ENCODE measurements at regions not wholly inside any gene's neighbourhood (a gene's known extent, or its start where the extent isn't known, plus 50 kb on each side); places are given as distances from the start of the nearest gene placed in this dataset.

DNA sequence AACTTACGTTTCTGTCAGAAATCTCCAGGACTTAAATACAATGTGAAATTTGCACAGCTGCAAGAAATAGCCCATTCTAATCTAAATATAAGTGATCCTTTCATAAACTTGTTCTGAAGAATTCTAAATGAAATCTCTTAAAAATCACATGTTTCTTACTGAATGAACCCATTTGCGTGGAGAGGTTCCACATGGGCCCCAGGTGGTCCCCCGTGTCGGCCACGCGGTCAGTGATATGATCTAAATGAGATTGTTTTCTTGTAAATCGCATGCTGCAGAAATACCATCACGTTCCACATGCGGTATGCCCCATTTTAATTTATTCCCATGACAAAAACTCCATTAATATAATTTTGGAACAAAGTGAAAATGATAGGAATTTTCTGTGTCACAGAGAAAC, 818.9 kb upstream of the SLC35B3 start:
- H3K36me3 ChIP-seq (ENCODE audit: insufficient read depth, low read length) = no peaks in the 10 kb centered on the region
- TF ChIP-seq, protein P1, sequence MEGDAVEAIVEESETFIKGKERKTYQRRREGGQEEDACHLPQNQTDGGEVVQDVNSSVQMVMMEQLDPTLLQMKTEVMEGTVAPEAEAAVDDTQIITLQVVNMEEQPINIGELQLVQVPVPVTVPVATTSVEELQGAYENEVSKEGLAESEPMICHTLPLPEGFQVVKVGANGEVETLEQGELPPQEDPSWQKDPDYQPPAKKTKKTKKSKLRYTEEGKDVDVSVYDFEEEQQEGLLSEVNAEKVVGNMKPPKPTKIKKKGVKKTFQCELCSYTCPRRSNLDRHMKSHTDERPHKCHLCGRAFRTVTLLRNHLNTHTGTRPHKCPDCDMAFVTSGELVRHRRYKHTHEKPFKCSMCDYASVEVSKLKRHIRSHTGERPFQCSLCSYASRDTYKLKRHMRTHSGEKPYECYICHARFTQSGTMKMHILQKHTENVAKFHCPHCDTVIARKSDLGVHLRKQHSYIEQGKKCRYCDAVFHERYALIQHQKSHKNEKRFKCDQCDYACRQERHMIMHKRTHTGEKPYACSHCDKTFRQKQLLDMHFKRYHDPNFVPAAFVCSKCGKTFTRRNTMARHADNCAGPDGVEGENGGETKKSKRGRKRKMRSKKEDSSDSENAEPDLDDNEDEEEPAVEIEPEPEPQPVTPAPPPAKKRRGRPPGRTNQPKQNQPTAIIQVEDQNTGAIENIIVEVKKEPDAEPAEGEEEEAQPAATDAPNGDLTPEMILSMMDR (IDR thresholded peaks at IDR 0.05; ENCODE audit: insufficient read depth, low read depth, low read length) = no peak
- H3K79me2 ChIP-seq (ENCODE audit: insufficient read depth, low read length) = no peaks in the 10 kb centered on the region
- Mint-ChIP-seq H3K27me3 (ENCODE audit: low read depth, unreplicated experiment) (no peaks in the 10 kb centered on the region), H3K27ac (ENCODE audit: unreplicated experiment) (no peak overlapping the region), H3K36me3 (ENCODE audit: low read depth, unreplicated experiment) (no peaks in the 10 kb centered on the region), H3K4me1 (ENCODE audit: low read depth, unreplicated experiment) (no peaks in the 10 kb centered on the region), H3K4me3 (ENCODE audit: unreplicated experiment) (no peak overlapping the region), H3K9me3 (ENCODE audit: unreplicated experiment) (no peaks in the 10 kb centered on the region)
- H4K20me1 ChIP-seq (ENCODE audit: insufficient read depth, low read length) = no peaks in the 10 kb centered on the region
- no peak overlapping the region for H3K9ac ChIP-seq (ENCODE audit: low read length)
- no peak for FAIRE-seq
- H3K27me3 ChIP-seq (ENCODE audit: insufficient read depth, low read length) = no peaks in the 10 kb centered on the region
- no peaks in the 10 kb centered on the region for H3K9me3 ChIP-seq (ENCODE audit: insufficient read depth, low read depth, low read length)
- no peak overlapping the region for H3K4me3 ChIP-seq (ENCODE audit: insufficient read depth, low read depth, low read length)
- H2AFZ ChIP-seq (ENCODE audit: low read depth, low read length) = no peak overlapping the region
- H3K4me1 ChIP-seq (ENCODE audit: insufficient read depth, low read length) = no peaks in the 10 kb centered on the region
- DNase-seq (ENCODE audit: low read depth) = no peak
- H3K4me2 ChIP-seq (ENCODE audit: low read length) = no peak overlapping the region
- H3K27ac ChIP-seq (ENCODE audit: low read depth, low read length) = no peak overlapping the region

DNA sequence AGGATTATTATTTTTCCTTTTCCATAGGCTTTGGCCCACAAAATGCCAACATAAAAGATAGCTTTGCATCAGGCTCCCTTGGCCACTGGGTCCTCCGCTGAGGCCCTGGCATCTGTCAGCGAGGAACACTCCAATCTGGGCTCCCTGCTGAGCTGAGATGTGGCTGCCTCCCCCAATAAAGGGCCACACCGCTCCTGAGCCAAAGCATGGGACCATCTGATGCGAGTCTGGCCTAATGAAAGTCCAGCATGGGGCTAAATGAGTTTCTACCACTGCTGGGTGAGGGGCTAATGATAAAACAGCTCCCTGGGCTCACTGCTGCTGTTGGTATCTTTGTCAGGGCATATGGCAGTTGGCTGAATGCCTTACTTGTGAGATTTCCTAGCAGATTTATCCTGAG, 817.5 kb upstream of the SLC35B3 start:
- TF ChIP-seq EZH2 (IDR thresholded peaks at IDR 0.05; ENCODE audit: insufficient read depth, low read length) = no peak
- TF ChIP-seq, protein P1 (IDR thresholded peaks at IDR 0.05; ENCODE audit: insufficient read depth, low read depth, low read length) = no peak
- no peaks in the 10 kb centered on the region for H3K27me3 ChIP-seq (ENCODE audit: insufficient read depth, low read length)
- no peak for DNase-seq (ENCODE audit: low read depth)
- no peaks in the 10 kb centered on the region for H3K4me1 ChIP-seq (ENCODE audit: insufficient read depth, low read length)
- H3K27ac ChIP-seq (ENCODE audit: low read depth, low read length) = no peak overlapping the region
- H3K9me3 ChIP-seq (ENCODE audit: insufficient read depth, low read depth, low read length) = no peaks in the 10 kb centered on the region
- Mint-ChIP-seq H3K9me3 (ENCODE audit: unreplicated experiment) (no peaks in the 10 kb centered on the region), H3K27ac (ENCODE audit: unreplicated experiment) (no peak overlapping the region), H3K4me1 (ENCODE audit: low read depth, unreplicated experiment) (no peaks in the 10 kb centered on the region), H3K36me3 (ENCODE audit: low read depth, unreplicated experiment) (no peaks in the 10 kb centered on the region), H3K27me3 (ENCODE audit: low read depth, unreplicated experiment) (no peaks in the 10 kb centered on the region), H3K4me3 (ENCODE audit: unreplicated experiment) (no peak overlapping the region)
- H3K4me2 ChIP-seq (ENCODE audit: low read length) = no peak overlapping the region
- H2AFZ ChIP-seq (ENCODE audit: low read depth, low read length) = no peak overlapping the region
- FAIRE-seq = no peak
- H3K4me3 ChIP-seq (ENCODE audit: insufficient read depth, low read depth, low read length) = no peak overlapping the region
- no peak overlapping the region for H3K9ac ChIP-seq (ENCODE audit: low read length)
- no peaks in the 10 kb centered on the region for H3K36me3 ChIP-seq (ENCODE audit: insufficient read depth, low read length)
- H3K79me2 ChIP-seq (ENCODE audit: insufficient read depth, low read length) = no peaks in the 10 kb centered on the region
- no peaks in the 10 kb centered on the region for H4K20me1 ChIP-seq (ENCODE audit: insufficient read depth, low read length)

DNA sequence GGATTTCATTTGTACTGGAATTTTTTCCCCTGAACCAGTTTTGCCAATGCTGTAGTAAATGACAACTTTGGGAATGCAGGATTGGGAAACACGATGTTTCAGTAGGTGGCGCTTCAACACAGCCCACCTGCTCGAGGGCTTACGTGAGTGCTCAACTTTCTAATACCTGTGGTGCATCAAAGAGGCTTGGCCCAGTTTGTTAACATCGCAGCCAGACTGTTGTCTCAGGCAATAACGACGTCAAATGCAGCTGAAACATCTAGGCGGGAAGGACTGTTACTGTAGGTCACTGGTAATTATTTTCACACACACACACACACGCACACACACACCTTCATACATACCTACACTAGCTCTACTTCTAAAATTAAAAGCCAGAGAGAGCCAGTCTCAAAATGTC, 815.5 kb upstream of the SLC35B3 start:
- Mint-ChIP-seq H3K36me3 (ENCODE audit: low read depth, unreplicated experiment) (no peaks in the 10 kb centered on the region), H3K9me3 (ENCODE audit: unreplicated experiment) (no peaks in the 10 kb centered on the region), H3K4me1 (ENCODE audit: low read depth, unreplicated experiment) (no peaks in the 10 kb centered on the region), H3K27me3 (ENCODE audit: low read depth, unreplicated experiment) (no peaks in the 10 kb centered on the region), H3K27ac (ENCODE audit: unreplicated experiment) (no peak overlapping the region), H3K4me3 (ENCODE audit: unreplicated experiment) (no peak overlapping the region)
- Histone ChIP-seq H3K27me3 (ENCODE audit: insufficient read depth, low read length) (no peaks in the 10 kb centered on the region), H3K9me3 (ENCODE audit: insufficient read depth, low read depth, low read length) (no peaks in the 10 kb centered on the region), H3K4me1 (ENCODE audit: insufficient read depth, low read length) (no peaks in the 10 kb centered on the region), H3K4me2 (ENCODE audit: low read length) (peak overlapping the region; percentile 23), H3K27ac (ENCODE audit: low read depth, low read length) (no peak overlapping the region), H3K36me3 (ENCODE audit: insufficient read depth, low read length) (no peaks in the 10 kb centered on the region), H2AFZ (ENCODE audit: low read depth, low read length) (no peak overlapping the region), H3K79me2 (ENCODE audit: insufficient read depth, low read length) (no peaks in the 10 kb centered on the region), H3K4me3 (ENCODE audit: insufficient read depth, low read depth, low read length) (no peak overlapping the region), H4K20me1 (ENCODE audit: insufficient read depth, low read length) (no peaks in the 10 kb centered on the region), H3K9ac (ENCODE audit: low read length) (no peak overlapping the region)
- DNase-seq (ENCODE audit: low read depth) = peak; percentile 54
- TF ChIP-seq, protein P1 (IDR thresholded peaks at IDR 0.05; ENCODE audit: insufficient read depth, low read depth, low read length) = peak; percentile 64
- TF ChIP-seq EZH2 (IDR thresholded peaks at IDR 0.05; ENCODE audit: insufficient read depth, low read length) = no peak
- no peak for FAIRE-seq
